HCT116 (cell line): ENCODE measurements at regions not wholly inside any gene's neighbourhood (a gene's known extent, or its start where the extent isn't known, plus 50 kb on each side); places are given as distances from the start of the nearest gene placed in this dataset.

Source experiments
- ATAC-seq: fragments of 200-7000 bp; cut with Tn5 transposase; 2 replicates; pipeline ENCODE4 v1.9.1; 2020; ENCODE audit warnings: mild to moderate bottlenecking, moderate library complexity
- BruUV-seq: library from RNA; stranded (reverse); fragments of 400-500 nt; replicated peaks from 2 replicates; lab custom pipeline; 2021; lab: Mats Ljungman, UMichigan
- CTCF ChIA-PET: fragments of 300-600 bp; sonication (Branson Sonifier 250); formaldehyde crosslinking; loops from one replicate; lab custom pipeline; 2021; ENCODE audit warnings: antibody characterized with exemption; lab: Charles Lee
- POLR2A ChIA-PET: fragments of 300-600, 350-600 bp; sonication (Branson Sonifier 250); formaldehyde crosslinking; loops from one replicate; lab custom pipeline; 2021; ENCODE audit warnings: antibody characterized with exemption; lab: Charles Lee
- RAD21 ChIA-PET, 2 experiments: fragments of 300-600 bp; sonication (Branson Sonifier 250); formaldehyde crosslinking; loops; one replicate each; lab custom pipeline; 2023; ENCODE audit warnings: low total read pairs in 2 of 2; ENCODE audit not compliant: uncharacterized antibody in 2 of 2, unreplicated experiment in 2 of 2, low non-redundant PET in 1 of 2; lab: Charles Lee
- DNase-seq: peaks from one replicate; pipeline ENCODE4 v3.0.0-alpha.2; 2010; ENCODE audit warnings: low read depth, low spot score
- H2AFZ ChIP-seq: fragments of 200-600 bp; shearing (Covaris generic), sonication (generic); 2 replicates; pipeline ENCODE4 v1.6.1; 2017; ENCODE audit warnings: low read depth, mixed run types, mixed read lengths, antibody characterized with exemption, low read length; ENCODE audit not compliant: poor library complexity, severe bottlenecking
- H3K27ac ChIP-seq: 2 replicates; pipeline ENCODE4 v1.5.1; 2012; ENCODE audit warnings: low read depth, low read length
- H3K27me3 ChIP-seq: fragments of 200-600 bp; sonication (generic); 2 replicates; pipeline ENCODE4 v1.6.1; 2016; ENCODE audit warnings: mixed run types, low read length, mixed read lengths; ENCODE audit not compliant: insufficient read depth
- H3K36me3 ChIP-seq, 2 experiments: fragments of 200-500 bp in 1 of 2; fragments of 200-600 bp in 1 of 2; sonication (Bioruptor generic) in 1 of 2; sonication (generic) in 1 of 2; 2 replicates each; pipeline versions ENCODE4 v1.5.1 to v1.6.1; 2014 to 2016; ENCODE audit warnings: low read length in 2 of 2, inconsistent platforms in 1 of 2, mixed read lengths in 1 of 2, mixed run types in 1 of 2; ENCODE audit not compliant: insufficient read depth in 2 of 2, control insufficient read depth in 1 of 2
- H3K4me1 ChIP-seq, 2 experiments: fragments of 200-600 bp in 1 of 2; sonication (generic) in 1 of 2; 2 replicates each; pipeline versions ENCODE4 v1.5.1 to v1.6.1; 2012 to 2017; ENCODE audit warnings: low read length in 2 of 2, inconsistent platforms in 1 of 2, mild to moderate bottlenecking in 1 of 2, mixed read lengths in 1 of 2, mixed run types in 1 of 2, moderate library complexity in 1 of 2; ENCODE audit not compliant: insufficient read depth in 2 of 2, control insufficient read depth in 1 of 2
- H3K4me2 ChIP-seq: fragments of 200-600 bp; sonication (generic); 2 replicates; pipeline ENCODE4 v1.6.1; 2017; ENCODE audit warnings: mixed run types, low read length, mixed read lengths
- H3K4me3 ChIP-seq, 2 experiments: fragments of 200-600 bp in 1 of 2; sonication (generic) in 1 of 2; replicated peaks in 1 of 2; 2 replicates each; pipeline ENCODE4 v1.5.1; 2011 to 2016; ENCODE audit warnings: low read length in 2 of 2, control low read depth in 1 of 2, low read depth in 1 of 2, mild to moderate bottlenecking in 1 of 2, mixed read lengths in 1 of 2, mixed run types in 1 of 2
- H3K79me2 ChIP-seq: fragments of 200-600 bp; sonication (generic); 2 replicates; pipeline ENCODE4 v1.6.1; 2017; ENCODE audit warnings: mild to moderate bottlenecking, mixed run types, low read length, moderate library complexity, mixed read lengths; ENCODE audit not compliant: insufficient read depth
- H3K9ac ChIP-seq: fragments of 200-600 bp; sonication (generic); 2 replicates; pipeline ENCODE4 v1.6.1; 2016; ENCODE audit warnings: low read length, mixed read lengths
- H3K9me2 ChIP-seq: fragments of 200-600 bp; sonication (generic), shearing (Covaris generic); 2 replicates; pipeline ENCODE4 v1.6.1; 2017; ENCODE audit warnings: mixed run types, mild to moderate bottlenecking, moderate library complexity; ENCODE audit not compliant: insufficient read depth
- H3K9me3 ChIP-seq, 2 experiments: fragments of 200-500 bp in 1 of 2; fragments of 200-600 bp in 1 of 2; sonication (Bioruptor generic) in 1 of 2; sonication (generic) in 1 of 2; 2 replicates each; pipeline ENCODE4 v1.6.1; 2014 to 2017; ENCODE audit warnings: low read length in 2 of 2, mixed read lengths in 2 of 2, inconsistent platforms in 1 of 2, low read depth in 1 of 2, mild to moderate bottlenecking in 1 of 2, mixed run types in 1 of 2, moderate library complexity in 1 of 2; ENCODE audit not compliant: control insufficient read depth in 1 of 2, insufficient read depth in 1 of 2
- H4K20me1 ChIP-seq: fragments of 200-600 bp; sonication (generic), shearing (Covaris generic); 2 replicates; pipeline ENCODE4 v1.6.1; 2017; ENCODE audit warnings: mixed run types, mild to moderate bottlenecking, moderate library complexity; ENCODE audit not compliant: insufficient read depth
- CBX3 ChIP-seq: IDR thresholded peaks from 2 replicates; pipeline ENCODE4 v1.6.1; 2012; ENCODE audit warnings: low read depth
- CEBPB ChIP-seq: IDR thresholded peaks from 2 replicates; pipeline ENCODE4 v1.6.1; 2012; ENCODE audit warnings: low read depth
- EGR1 ChIP-seq: IDR thresholded peaks from 2 replicates; pipeline ENCODE4 v1.6.1; 2012; ENCODE audit warnings: low read depth
- EZH2 ChIP-seq: fragments of 200-600 bp; sonication (generic); IDR thresholded peaks from 2 replicates; pipeline ENCODE4 v1.6.1; 2017; ENCODE audit warnings: antibody characterized with exemption, mixed run types
- EZH2phosphoT487 ChIP-seq: fragments of 200-600 bp; IDR thresholded peaks from 2 replicates; pipeline ENCODE4 v1.6.1; 2018; ENCODE audit warnings: antibody characterized with exemption, borderline replicate concordance
- FOSL1 ChIP-seq: IDR thresholded peaks from 2 replicates; pipeline ENCODE4 v1.6.1; 2012; ENCODE audit warnings: low read depth
- POLR2AphosphoS5 ChIP-seq: IDR thresholded peaks from 2 replicates; pipeline ENCODE4 v1.6.1; 2011; ENCODE audit warnings: mild to moderate bottlenecking, low read depth, low read length, moderate library complexity
- SIN3A ChIP-seq: IDR thresholded peaks from 2 replicates; pipeline ENCODE4 v1.6.1; 2012; ENCODE audit warnings: low read depth
- SRF ChIP-seq: IDR thresholded peaks from 2 replicates; pipeline ENCODE4 v1.6.1; 2012; ENCODE audit warnings: low read depth
- ZNF274 ChIP-seq: fragments of 200-500 bp; sonication (Bioruptor generic); IDR thresholded peaks from 2 replicates; pipeline ENCODE4 v1.6.1; 2014; ENCODE audit warnings: mild to moderate bottlenecking, low read depth, low read length, inconsistent platforms
- intact Hi-C: fragments of 100-400 bp; cut with micrococcal nuclease; formaldehyde crosslinking; loops from 2 replicates; pipeline ENCODE4 v1.10.0; 2022
- TF ChIP-seq, protein P1 (sequence below): IDR thresholded peaks from 2 replicates; pipeline ENCODE4 v1.6.1; 2011; ENCODE audit warnings: mild to moderate bottlenecking, low read length, moderate library complexity; ENCODE audit not compliant: insufficient replicate concordance; ENCODE audit errors: extremely low read depth
- TF ChIP-seq, protein P2 (sequence below): IDR thresholded peaks from 2 replicates; pipeline ENCODE4 v1.6.1; 2012
- TF ChIP-seq, protein P3 (sequence below): IDR thresholded peaks from 2 replicates; pipeline ENCODE4 v1.6.1; 2012; ENCODE audit warnings: low read depth

DNA sequence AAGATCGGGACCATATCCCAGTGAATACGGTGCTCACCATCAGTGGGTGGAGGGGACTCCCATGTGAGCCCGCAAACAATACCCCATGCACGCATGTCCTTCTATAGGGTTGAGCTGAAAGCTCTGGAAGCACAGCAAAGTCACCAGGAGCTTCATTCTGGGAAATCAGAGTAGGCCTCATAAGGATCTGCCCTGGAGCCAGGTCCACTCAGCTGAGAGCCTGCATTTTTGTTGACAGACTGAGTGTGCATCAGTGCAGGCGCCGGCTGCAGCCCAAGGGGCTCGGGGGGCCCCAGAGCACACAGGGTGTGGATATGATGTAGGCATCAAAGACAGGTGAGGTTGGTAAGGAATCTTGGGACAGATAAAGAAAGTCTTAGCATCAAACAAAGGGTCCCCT lies 79.8 kb upstream of the CD93 start:
- no peak overlapping the region for H3K27ac ChIP-seq
- H3K4me3 ChIP-seq, result no peak overlapping the region
- peaks cover under 1% of the 10 kb centered on the region; the same call in 1 of the 2 replicates for H3K27me3 ChIP-seq
- intact Hi-C loops, result no loop called here
- CTCF ChIA-PET, result interaction anchor here (0.9 kb wide), 1 partner anchor 314 kb away, joined by 3 read pairs; no protein-coding TSS in a partner anchor
- POLR2A ChIA-PET, result no interaction called here
- no peak for DNase-seq
- no peaks in the 10 kb centered on the region for H3K9me2 ChIP-seq
- H3K9ac ChIP-seq, result no peak overlapping the region
- no peaks in the 10 kb centered on the region for H3K36me3 ChIP-seq
- H4K20me1 ChIP-seq, result no peaks in the 10 kb centered on the region
- RAD21 ChIA-PET, result no interaction called here
- H3K4me1 ChIP-seq, result peaks cover 0 to 10% of the 10 kb centered on the region in 2 experiments; a peak in 1 of 4 replicates
- no TSS peak for BruUV-seq
- H3K79me2 ChIP-seq, result no peaks in the 10 kb centered on the region
- H3K9me3 ChIP-seq, result no peaks in the 10 kb centered on the region
- no peak for ATAC-seq
- TF ChIP-seq, protein P1, sequence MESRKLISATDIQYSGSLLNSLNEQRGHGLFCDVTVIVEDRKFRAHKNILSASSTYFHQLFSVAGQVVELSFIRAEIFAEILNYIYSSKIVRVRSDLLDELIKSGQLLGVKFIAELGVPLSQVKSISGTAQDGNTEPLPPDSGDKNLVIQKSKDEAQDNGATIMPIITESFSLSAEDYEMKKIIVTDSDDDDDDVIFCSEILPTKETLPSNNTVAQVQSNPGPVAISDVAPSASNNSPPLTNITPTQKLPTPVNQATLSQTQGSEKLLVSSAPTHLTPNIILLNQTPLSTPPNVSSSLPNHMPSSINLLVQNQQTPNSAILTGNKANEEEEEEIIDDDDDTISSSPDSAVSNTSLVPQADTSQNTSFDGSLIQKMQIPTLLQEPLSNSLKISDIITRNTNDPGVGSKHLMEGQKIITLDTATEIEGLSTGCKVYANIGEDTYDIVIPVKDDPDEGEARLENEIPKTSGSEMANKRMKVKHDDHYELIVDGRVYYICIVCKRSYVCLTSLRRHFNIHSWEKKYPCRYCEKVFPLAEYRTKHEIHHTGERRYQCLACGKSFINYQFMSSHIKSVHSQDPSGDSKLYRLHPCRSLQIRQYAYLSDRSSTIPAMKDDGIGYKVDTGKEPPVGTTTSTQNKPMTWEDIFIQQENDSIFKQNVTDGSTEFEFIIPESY, result no peak
- TF ChIP-seq EGR1 (no peak), ZNF274 (no peak), CBX3 (no peak), FOSL1 (no peak), SIN3A (no peak), EZH2 (no peak), CEBPB (no peak), SRF (no peak), EZH2phosphoT487 (no peak), POLR2AphosphoS5 (no peak)
- TF ChIP-seq, protein P2, sequence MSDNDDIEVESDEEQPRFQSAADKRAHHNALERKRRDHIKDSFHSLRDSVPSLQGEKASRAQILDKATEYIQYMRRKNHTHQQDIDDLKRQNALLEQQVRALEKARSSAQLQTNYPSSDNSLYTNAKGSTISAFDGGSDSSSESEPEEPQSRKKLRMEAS, result no peak
- TF ChIP-seq, protein P3, sequence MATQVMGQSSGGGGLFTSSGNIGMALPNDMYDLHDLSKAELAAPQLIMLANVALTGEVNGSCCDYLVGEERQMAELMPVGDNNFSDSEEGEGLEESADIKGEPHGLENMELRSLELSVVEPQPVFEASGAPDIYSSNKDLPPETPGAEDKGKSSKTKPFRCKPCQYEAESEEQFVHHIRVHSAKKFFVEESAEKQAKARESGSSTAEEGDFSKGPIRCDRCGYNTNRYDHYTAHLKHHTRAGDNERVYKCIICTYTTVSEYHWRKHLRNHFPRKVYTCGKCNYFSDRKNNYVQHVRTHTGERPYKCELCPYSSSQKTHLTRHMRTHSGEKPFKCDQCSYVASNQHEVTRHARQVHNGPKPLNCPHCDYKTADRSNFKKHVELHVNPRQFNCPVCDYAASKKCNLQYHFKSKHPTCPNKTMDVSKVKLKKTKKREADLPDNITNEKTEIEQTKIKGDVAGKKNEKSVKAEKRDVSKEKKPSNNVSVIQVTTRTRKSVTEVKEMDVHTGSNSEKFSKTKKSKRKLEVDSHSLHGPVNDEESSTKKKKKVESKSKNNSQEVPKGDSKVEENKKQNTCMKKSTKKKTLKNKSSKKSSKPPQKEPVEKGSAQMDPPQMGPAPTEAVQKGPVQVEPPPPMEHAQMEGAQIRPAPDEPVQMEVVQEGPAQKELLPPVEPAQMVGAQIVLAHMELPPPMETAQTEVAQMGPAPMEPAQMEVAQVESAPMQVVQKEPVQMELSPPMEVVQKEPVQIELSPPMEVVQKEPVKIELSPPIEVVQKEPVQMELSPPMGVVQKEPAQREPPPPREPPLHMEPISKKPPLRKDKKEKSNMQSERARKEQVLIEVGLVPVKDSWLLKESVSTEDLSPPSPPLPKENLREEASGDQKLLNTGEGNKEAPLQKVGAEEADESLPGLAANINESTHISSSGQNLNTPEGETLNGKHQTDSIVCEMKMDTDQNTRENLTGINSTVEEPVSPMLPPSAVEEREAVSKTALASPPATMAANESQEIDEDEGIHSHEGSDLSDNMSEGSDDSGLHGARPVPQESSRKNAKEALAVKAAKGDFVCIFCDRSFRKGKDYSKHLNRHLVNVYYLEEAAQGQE, result no peak
- H2AFZ ChIP-seq, result no peak overlapping the region
- no peak overlapping the region for H3K4me2 ChIP-seq
